H9 (cell line): ENCODE measurements at regions not wholly inside any gene's neighbourhood (a gene's known extent, or its start where the extent isn't known, plus 50 kb on each side); places are given as distances from the start of the nearest gene placed in this dataset.

Experiments used
- DNase-seq: peaks from one replicate; pipeline ENCODE4 v3.0.0-alpha.2; 2017
- H2AFZ ChIP-seq: one replicate; pipeline ENCODE4 v1.6.1; 2013; ENCODE audit warnings: mild to moderate bottlenecking, low read length, control low read depth, moderate library complexity
- H2AK5ac ChIP-seq: 2 replicates; pipeline ENCODE4 v1.6.1; 2013; ENCODE audit warnings: low read length, control low read depth, mixed read lengths; ENCODE audit not compliant: insufficient read length
- H2BK120ac ChIP-seq: one replicate; pipeline ENCODE4 v1.6.1; 2013; ENCODE audit warnings: low read depth, mild to moderate bottlenecking, low read length, control low read depth, inconsistent platforms; ENCODE audit not compliant: poor library complexity, severe bottlenecking
- H2BK12ac ChIP-seq: 2 replicates; pipeline ENCODE4 v1.6.1; 2013; ENCODE audit warnings: low read length, control low read depth, mixed read lengths, low read depth; ENCODE audit not compliant: insufficient read length
- H2BK15ac ChIP-seq: 2 replicates; pipeline ENCODE4 v1.6.1; 2013; ENCODE audit warnings: low read depth, low read length, control low read depth
- H2BK20ac ChIP-seq: one replicate; pipeline ENCODE4 v1.6.1; 2013; ENCODE audit warnings: low read depth, mild to moderate bottlenecking, low read length, control low read depth, inconsistent platforms; ENCODE audit not compliant: poor library complexity, severe bottlenecking
- H2BK5ac ChIP-seq: 2 replicates; pipeline ENCODE4 v1.6.1; 2013; ENCODE audit warnings: low read length, control low read depth, mixed read lengths; ENCODE audit not compliant: insufficient read length
- H3K14ac ChIP-seq: 2 replicates; pipeline ENCODE4 v1.6.1; 2013; ENCODE audit warnings: low read length, control low read depth; ENCODE audit not compliant: insufficient read depth
- H3K18ac ChIP-seq: 2 replicates; pipeline ENCODE4 v1.6.1; 2013; ENCODE audit warnings: low read depth, mild to moderate bottlenecking, mixed read lengths, low read length, control low read depth; ENCODE audit not compliant: insufficient read length
- H3K23ac ChIP-seq: 2 replicates; pipeline ENCODE4 v1.6.1; 2013; ENCODE audit warnings: low read length, control low read depth, mixed read lengths, low read depth; ENCODE audit not compliant: insufficient read length
- H3K23me2 ChIP-seq: 2 replicates; pipeline ENCODE4 v1.6.1; 2013; ENCODE audit warnings: low read depth, mild to moderate bottlenecking, mixed read lengths, low read length, control low read depth; ENCODE audit not compliant: insufficient read length, poor library complexity, severe bottlenecking
- H3K27ac ChIP-seq: 2 replicates; pipeline ENCODE4 v1.5.1; 2013; ENCODE audit warnings: low read length, control low read depth, mixed read lengths, low read depth; ENCODE audit not compliant: insufficient read length
- H3K27me3 ChIP-seq: 2 replicates; pipeline ENCODE4 v1.6.1; 2013; ENCODE audit warnings: low read length, control low read depth, inconsistent platforms; ENCODE audit not compliant: insufficient read depth
- H3K4ac ChIP-seq: 2 replicates; pipeline ENCODE4 v1.6.1; 2013; ENCODE audit warnings: low read depth, mild to moderate bottlenecking, control low read depth, inconsistent platforms, low read length, moderate library complexity
- H3K4me1 ChIP-seq: 2 replicates; pipeline ENCODE4 v1.6.1; 2013; ENCODE audit warnings: low read length, control low read depth, inconsistent platforms; ENCODE audit not compliant: insufficient read depth
- H3K4me2 ChIP-seq: 2 replicates; pipeline ENCODE4 v1.6.1; 2013; ENCODE audit warnings: low read length, control low read depth, mixed read lengths; ENCODE audit not compliant: insufficient read length, insufficient read depth
- H3K56ac ChIP-seq: 2 replicates; pipeline ENCODE4 v1.6.1; 2013; ENCODE audit warnings: low read depth, mild to moderate bottlenecking, mixed read lengths, low read length, control low read depth; ENCODE audit not compliant: insufficient read length
- H3K79me1 ChIP-seq: 2 replicates; pipeline ENCODE4 v1.6.1; 2013; ENCODE audit warnings: low read depth, mild to moderate bottlenecking, moderate library complexity, low read length, control low read depth, inconsistent platforms; ENCODE audit not compliant: insufficient read depth, poor library complexity, severe bottlenecking
- H3K79me2 ChIP-seq: 2 replicates; pipeline ENCODE4 v1.6.1; 2013; ENCODE audit warnings: low read length, control low read depth, inconsistent platforms; ENCODE audit not compliant: insufficient read depth
- H3K9ac ChIP-seq: 2 replicates; pipeline ENCODE4 v1.6.1; 2013; ENCODE audit warnings: low read length, control low read depth, mixed read lengths; ENCODE audit not compliant: insufficient read length; ENCODE audit errors: extremely low read depth
- H3K9me3 ChIP-seq: one replicate; pipeline ENCODE4 v1.6.1; 2013; ENCODE audit warnings: low read depth, low read length, inconsistent platforms; ENCODE audit not compliant: control insufficient read depth
- H3T11ph ChIP-seq: one replicate; pipeline ENCODE4 v1.6.1; 2013; ENCODE audit warnings: mild to moderate bottlenecking, low read length, control low read depth, inconsistent platforms
- H4K20me1 ChIP-seq: one replicate; pipeline ENCODE4 v1.6.1; 2013; ENCODE audit not compliant: control insufficient read depth, insufficient read length, insufficient read depth
- H4K5ac ChIP-seq: 2 replicates; pipeline ENCODE4 v1.6.1; 2013; ENCODE audit warnings: low read depth, mild to moderate bottlenecking, mixed read lengths, low read length, control low read depth; ENCODE audit not compliant: insufficient read length
- H4K8ac ChIP-seq: replicated peaks from 2 replicates; pipeline ENCODE4 v1.6.1; 2013; ENCODE audit warnings: low read length, control low read depth, mixed read lengths, low read depth; ENCODE audit not compliant: insufficient read length
- H4K91ac ChIP-seq: 2 replicates; pipeline ENCODE4 v1.6.1; 2013; ENCODE audit warnings: low read depth, mild to moderate bottlenecking, moderate library complexity, mixed read lengths, low read length, control low read depth; ENCODE audit not compliant: insufficient read length
- H3K27ac Mint-ChIP-seq, 3 experiments: 2 replicates in 2 of 3; 3 replicates in 1 of 3; pipeline ENCODE4 v1.8.0; 2020 to 2021; ENCODE audit warnings: mixed read lengths in 3 of 3, mild to moderate bottlenecking in 1 of 3, moderate library complexity in 1 of 3
- H3K27me3 Mint-ChIP-seq: 2 replicates; pipeline ENCODE4 v1.8.0; 2021; ENCODE audit warnings: low read depth, mild to moderate bottlenecking, moderate library complexity, mixed read lengths
- H3K36me3 Mint-ChIP-seq, 3 experiments: 2 replicates in 2 of 3; 3 replicates in 1 of 3; pipeline ENCODE4 v1.8.0; 2020 to 2021; ENCODE audit warnings: low read depth in 3 of 3, mixed read lengths in 3 of 3; ENCODE audit not compliant: insufficient read depth in 1 of 3
- H3K4me1 Mint-ChIP-seq, 2 experiments: 2 replicates each; pipeline ENCODE4 v1.8.0; 2020; ENCODE audit warnings: mixed read lengths in 2 of 2
- H3K4me3 Mint-ChIP-seq, 2 experiments: 2 replicates in 1 of 2; 3 replicates in 1 of 2; pipeline ENCODE4 v1.8.0; 2020 to 2021; ENCODE audit warnings: mild to moderate bottlenecking in 2 of 2, mixed read lengths in 2 of 2, moderate library complexity in 1 of 2
- H3K9me3 Mint-ChIP-seq, 2 experiments: 2 replicates in 1 of 2; 3 replicates in 1 of 2; pipeline ENCODE4 v1.8.0; 2020; ENCODE audit warnings: mild to moderate bottlenecking in 2 of 2, mixed read lengths in 2 of 2, moderate library complexity in 1 of 2
- WGBS: extraction: QIAGEN DNeasy Blood & Tissue Kit; methylation state at CpG from one replicate; pipeline ENCODE4 v1.1.7; 2013; ENCODE audit warnings: missing lambda C conversion rate, low lambda C conversion rate, mixed read lengths; ENCODE audit not compliant: insufficient read length; ENCODE audit errors: extremely low coverage; 5-methylcytosine and 5-hydroxymethylcytosine counted together
- TF ChIP-seq, protein P1 (sequence below): fragments of 200-600 bp; sonication (generic); conservative IDR thresholded peaks from 3 replicates; pipeline ENCODE4 v1.8.0; 2021; ENCODE audit warnings: antibody characterized with exemption, mild to moderate bottlenecking

DNA sequence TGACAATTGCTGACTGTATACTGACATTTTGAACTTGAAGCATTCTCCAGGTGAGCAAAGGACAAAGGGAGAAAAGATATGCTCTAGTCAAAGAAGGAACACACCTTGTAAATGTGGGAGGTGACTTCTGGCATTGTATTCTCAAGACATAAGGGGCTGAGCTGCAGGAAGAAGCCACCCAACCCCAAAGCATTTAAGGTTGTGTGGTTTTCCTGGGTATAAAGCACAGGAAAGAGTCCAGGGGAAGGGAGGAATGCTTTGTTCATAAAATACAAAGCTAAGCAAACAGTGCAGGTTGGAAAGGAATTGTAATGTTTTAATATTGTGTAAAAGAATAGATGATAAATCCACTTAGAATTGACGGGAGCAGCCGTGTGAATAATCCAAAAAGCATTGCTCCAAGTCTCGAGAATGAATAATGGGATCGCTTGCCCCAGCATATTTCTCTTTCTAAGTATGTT is 102.4 kb upstream of the LRIG1 start:
- H3K23ac ChIP-seq, result no peak overlapping the region
- H4K8ac ChIP-seq, result no peak overlapping the region
- H2BK15ac ChIP-seq, result no peak overlapping the region
- DNase-seq, result no peak
- no peak overlapping the region for H2BK120ac ChIP-seq
- no peak overlapping the region for H3K56ac ChIP-seq
- no peak overlapping the region for H4K91ac ChIP-seq
- H4K20me1 ChIP-seq, result no peaks in the 10 kb centered on the region
- H3K18ac ChIP-seq, result no peak overlapping the region
- peaks cover 15 to 18% of the 10 kb centered on the region in 2 experiments for H3K4me1 Mint-ChIP-seq
- no peak overlapping the region for H3K4ac ChIP-seq
- no peaks in the 10 kb centered on the region for H3K79me1 ChIP-seq
- peaks cover 2% of the 10 kb centered on the region; the same call in 1 of the 2 replicates for H3K4me1 ChIP-seq
- no peak overlapping the region for H3T11ph ChIP-seq
- H3K23me2 ChIP-seq, result no peaks in the 10 kb centered on the region
- H3K27ac ChIP-seq, result no peak overlapping the region
- no peak overlapping the region for H2AK5ac ChIP-seq
- H3K79me2 ChIP-seq, result no peaks in the 10 kb centered on the region
- no peak overlapping the region for H3K4me2 ChIP-seq
- H2AFZ ChIP-seq, result no peak overlapping the region
- no peak overlapping the region for H3K9ac ChIP-seq
- H3K27ac Mint-ChIP-seq, result no peak overlapping the region
- no peaks in the 10 kb centered on the region for H3K9me3 ChIP-seq
- no peak overlapping the region for H2BK12ac ChIP-seq
- no peaks in the 10 kb centered on the region for H3K36me3 Mint-ChIP-seq
- no peak overlapping the region for H2BK20ac ChIP-seq
- no peaks in the 10 kb centered on the region for H3K9me3 Mint-ChIP-seq
- H3K27me3 Mint-ChIP-seq, result no peaks in the 10 kb centered on the region
- H3K14ac ChIP-seq, result no peak overlapping the region
- H2BK5ac ChIP-seq, result no peak overlapping the region
- H4K5ac ChIP-seq, result no peak overlapping the region
- TF ChIP-seq, protein P1, sequence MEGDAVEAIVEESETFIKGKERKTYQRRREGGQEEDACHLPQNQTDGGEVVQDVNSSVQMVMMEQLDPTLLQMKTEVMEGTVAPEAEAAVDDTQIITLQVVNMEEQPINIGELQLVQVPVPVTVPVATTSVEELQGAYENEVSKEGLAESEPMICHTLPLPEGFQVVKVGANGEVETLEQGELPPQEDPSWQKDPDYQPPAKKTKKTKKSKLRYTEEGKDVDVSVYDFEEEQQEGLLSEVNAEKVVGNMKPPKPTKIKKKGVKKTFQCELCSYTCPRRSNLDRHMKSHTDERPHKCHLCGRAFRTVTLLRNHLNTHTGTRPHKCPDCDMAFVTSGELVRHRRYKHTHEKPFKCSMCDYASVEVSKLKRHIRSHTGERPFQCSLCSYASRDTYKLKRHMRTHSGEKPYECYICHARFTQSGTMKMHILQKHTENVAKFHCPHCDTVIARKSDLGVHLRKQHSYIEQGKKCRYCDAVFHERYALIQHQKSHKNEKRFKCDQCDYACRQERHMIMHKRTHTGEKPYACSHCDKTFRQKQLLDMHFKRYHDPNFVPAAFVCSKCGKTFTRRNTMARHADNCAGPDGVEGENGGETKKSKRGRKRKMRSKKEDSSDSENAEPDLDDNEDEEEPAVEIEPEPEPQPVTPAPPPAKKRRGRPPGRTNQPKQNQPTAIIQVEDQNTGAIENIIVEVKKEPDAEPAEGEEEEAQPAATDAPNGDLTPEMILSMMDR, result no peak
- H3K27me3 ChIP-seq, result no peaks in the 10 kb centered on the region
- H3K4me3 Mint-ChIP-seq, result no peak overlapping the region
- WGBS, result 100% methylated on average over 1 of the region's 4 CpGs
